NCI-H510A treated with DMSO at 0.1 percent for 48 hours (cell line): ENCODE measurements at regions not wholly inside any gene's neighbourhood (a gene's known extent, or its start where the extent isn't known, plus 50 kb on each side); places are given as distances from the start of the nearest gene placed in this dataset.
"Not testable (repeated sequence)": the region's sequence is repeated elsewhere in the genome, so short reads cannot be mapped to it uniquely, and the experiment has no call there.

Source experiments
- DNase-seq: peaks from one replicate; lab custom pipeline; 2025; lab: John Stamatoyannopoulos, UW

GRCh38 chr10:31187607-31188210 lies 131.3 kb upstream of the ZEB1 start:
- no peak for DNase-seq

- no peak for DNase-seq
Observed at GRCh38 chr10:31188792-31189406, 130.1 kb upstream of the ZEB1 start.

GRCh38 chr10:31190488-31190887 lies 128.5 kb upstream of the ZEB1 start:
- no peak for DNase-seq

- DNase-seq, result no peak
Observed at GRCh38 chr10:31192475-31192874, 126.5 kb upstream of the ZEB1 start.

GRCh38 chr10:31194986-31195385 lies 124.0 kb upstream of the ZEB1 start:
- DNase-seq, result no peak

- DNase-seq, result no peak
Observed at GRCh38 chr10:31197886-31198285, 121.1 kb upstream of the ZEB1 start.

- no peak for DNase-seq
Observed at GRCh38 chr10:31204090-31204489, 114.9 kb upstream of the ZEB1 start.

GRCh38 chr10:31207636-31208035 lies 111.4 kb upstream of the ZEB1 start:
- DNase-seq, result no peak

- no peak for DNase-seq
Observed at GRCh38 chr10:31209478-31209877, 109.5 kb upstream of the ZEB1 start.

- DNase-seq, result no peak
Observed at GRCh38 chr10:31210190-31210589, 108.8 kb upstream of the ZEB1 start.

GRCh38 chr10:31213959-31214358 lies 105.1 kb upstream of the ZEB1 start:
- DNase-seq, result no peak

- no peak for DNase-seq
Observed at GRCh38 chr10:31215052-31215451, 104.0 kb upstream of the ZEB1 start.

GRCh38 chr10:31219306-31219705 lies 99.7 kb upstream of the ZEB1 start:
- DNase-seq, result no peak

GRCh38 chr10:31228780-31229179 lies 90.2 kb upstream of the ZEB1 start:
- DNase-seq, result not testable (repeated sequence)

GRCh38 chr10:31239961-31240360 lies 79.1 kb upstream of the ZEB1 start:
- no peak for DNase-seq

- no peak for DNase-seq
Observed at GRCh38 chr10:31242902-31243301, 76.1 kb upstream of the ZEB1 start.

GRCh38 chr10:31251118-31251517 lies 67.9 kb upstream of the ZEB1 start:
- DNase-seq, result not testable (repeated sequence)

- DNase-seq, result no peak
Observed at GRCh38 chr10:31253237-31253636, 65.8 kb upstream of the ZEB1 start.

- no peak for DNase-seq
Observed at GRCh38 chr10:31261511-31262311, 57.3 kb upstream of the ZEB1 start.

GRCh38 chr10:31262672-31263071 lies 56.3 kb upstream of the ZEB1 start:
- no peak for DNase-seq

GRCh38 chr10:31263903-31264302 lies 55.1 kb upstream of the ZEB1 start:
- no peak for DNase-seq

- no peak for DNase-seq
Observed at GRCh38 chr10:31268444-31269303, 50.3 kb upstream of the ZEB1 start.
